RWPE2 (cell line): ENCODE measurements at regions not wholly inside any gene's neighbourhood (a gene's known extent, or its start where the extent isn't known, plus 50 kb on each side); places are given as distances from the start of the nearest gene placed in this dataset.

Experiments
- ATAC-seq: fragments of 200-7000 bp; cut with Tn5 transposase; 3 replicates; pipeline ENCODE4 v1.9.1; 2021; ENCODE audit warnings: low read depth
- DNase-seq: peaks from one replicate; pipeline ENCODE4 v3.0.0-alpha.2; 2020; ENCODE audit warnings: low spot score
- H3K27ac ChIP-seq: fragments of 450-650 bp; 2 replicates; pipeline ENCODE4 v1.5.1; 2017; ENCODE audit warnings: mild to moderate bottlenecking; ENCODE audit not compliant: poor library complexity, severe bottlenecking
- H3K27me3 ChIP-seq: fragments of 250-450 bp; sonication (Bioruptor Pico); 2 replicates; pipeline ENCODE4 v1.5.1; 2021; ENCODE audit warnings: mild to moderate bottlenecking, moderate library complexity; ENCODE audit not compliant: insufficient read depth, poor library complexity, severe bottlenecking
- H3K36me3 ChIP-seq: fragments of 250-450 bp; sonication (Bioruptor Pico); 2 replicates; pipeline ENCODE4 v1.5.1; 2020; ENCODE audit warnings: low read depth, mild to moderate bottlenecking, moderate library complexity
- H3K4me1 ChIP-seq: fragments of 250-450 bp; sonication (Bioruptor Pico); 2 replicates; pipeline ENCODE4 v1.5.1; 2021; ENCODE audit warnings: mild to moderate bottlenecking, moderate library complexity; ENCODE audit not compliant: insufficient read depth, poor library complexity, severe bottlenecking
- H3K4me3 ChIP-seq: fragments of 250-450 bp; sonication (Bioruptor Pico); 2 replicates; pipeline ENCODE4 v1.5.1; 2021; ENCODE audit warnings: mild to moderate bottlenecking, moderate library complexity; ENCODE audit not compliant: severe bottlenecking
- H3K9me3 ChIP-seq: fragments of 250-450 bp; sonication (Bioruptor Pico); 2 replicates; pipeline ENCODE4 v1.5.1; 2021; ENCODE audit warnings: mild to moderate bottlenecking, moderate library complexity; ENCODE audit not compliant: severe bottlenecking
- CTCF ChIP-seq: fragments of 450-650 bp; IDR thresholded peaks from one replicate; pipeline ENCODE4 v1.5.1; 2017; ENCODE audit warnings: mild to moderate bottlenecking, moderate library complexity; ENCODE audit not compliant: poor library complexity, severe bottlenecking

GRCh38 chr18:30491815-30492551 lies 550.6 kb downstream of the DSC3 start:
- TF ChIP-seq CTCF = no peak
- Histone ChIP-seq H3K27me3 (no peaks in the 10 kb centered on the region), H3K4me3 (no peak overlapping the region), H3K36me3 (no peaks in the 10 kb centered on the region), H3K9me3 (no peaks in the 10 kb centered on the region), H3K27ac (no peak overlapping the region), H3K4me1 (no peaks in the 10 kb centered on the region)
- DNase-seq (no peak), ATAC-seq (no peak)

- Histone ChIP-seq H3K27ac (no peak overlapping the region), H3K4me1 (no peaks in the 10 kb centered on the region), H3K4me3 (no peak overlapping the region), H3K36me3 (no peaks in the 10 kb centered on the region), H3K9me3 (no peaks in the 10 kb centered on the region), H3K27me3 (no peaks in the 10 kb centered on the region)
- ATAC-seq (no peak), DNase-seq (no peak)
- TF ChIP-seq CTCF = no peak
These were observed 552.5 kb downstream of the DSC3 start for GRCh38 chr18:30489890-30490643.

GRCh38 chr18:30487962-30488361 lies 554.6 kb downstream of the DSC3 start:
- no peaks in the 10 kb centered on the region for H3K27me3 ChIP-seq
- ATAC-seq (no peak), DNase-seq (no peak)
- no peak overlapping the region for H3K4me3 ChIP-seq
- no peaks in the 10 kb centered on the region for H3K9me3 ChIP-seq
- H3K27ac ChIP-seq = no peak overlapping the region
- TF ChIP-seq CTCF = no peak
- no peaks in the 10 kb centered on the region for H3K4me1 ChIP-seq
- H3K36me3 ChIP-seq = no peaks in the 10 kb centered on the region

GRCh38 chr18:30486856-30487255 lies 555.7 kb downstream of the DSC3 start:
- no peak overlapping the region for H3K4me3 ChIP-seq
- no peaks in the 10 kb centered on the region for H3K36me3 ChIP-seq
- no peaks in the 10 kb centered on the region for H3K9me3 ChIP-seq
- ATAC-seq = peak; percentile 55; the same call in 1 of the 3 replicates
- no peaks in the 10 kb centered on the region for H3K4me1 ChIP-seq
- DNase-seq = no peak
- TF ChIP-seq CTCF = no peak
- H3K27me3 ChIP-seq = no peaks in the 10 kb centered on the region
- H3K27ac ChIP-seq = no peak overlapping the region

- ATAC-seq = no peak
These were observed 557.5 kb downstream of the DSC3 start for GRCh38 chr18:30485078-30485477.

More at GRCh38 chr18:30485078-30485477, 557.5 kb downstream of the DSC3 start:
- Histone ChIP-seq H3K36me3 (no peaks in the 10 kb centered on the region), H3K4me3 (no peak overlapping the region), H3K4me1 (no peaks in the 10 kb centered on the region), H3K9me3 (no peaks in the 10 kb centered on the region), H3K27ac (no peak overlapping the region), H3K27me3 (no peaks in the 10 kb centered on the region)
- DNase-seq = no peak
- no peak for TF ChIP-seq CTCF
